GM23338 (cell line): ENCODE measurements at regions not wholly inside any gene's neighbourhood (a gene's known extent, or its start where the extent isn't known, plus 50 kb on each side); places are given as distances from the start of the nearest gene placed in this dataset.

ENCODE experiments used
- ATAC-seq: fragments of 200-7000 bp; cut with Tn5 transposase; 3 replicates; pipeline ENCODE4 v1.9.1; 2020
- DNase-seq: peaks from one replicate; pipeline ENCODE4 v3.0.0-alpha.2; 2015; ENCODE audit warnings: low spot score
- H2AFZ ChIP-seq: fragments of 200-600 bp; sonication (generic); 2 replicates; pipeline ENCODE4 v1.8.0; 2016; ENCODE audit warnings: antibody characterized with exemption, mild to moderate bottlenecking, moderate library complexity
- H3F3A ChIP-seq: fragments of 200-600 bp; sonication (generic); replicated peaks from 2 replicates; pipeline ENCODE4 v1.8.0; 2017; ENCODE audit warnings: antibody characterized with exemption, mixed run types, low read depth
- H3K27ac ChIP-seq: fragments of 200-600 bp; sonication (generic); 2 replicates; pipeline ENCODE4 v1.6.1; 2016; ENCODE audit warnings: low read depth
- H3K27me3 ChIP-seq: fragments of 200-600 bp; sonication (generic); 2 replicates; pipeline ENCODE4 v1.8.0; 2016; ENCODE audit warnings: mild to moderate bottlenecking, mixed run types, moderate library complexity; ENCODE audit not compliant: insufficient read depth
- H3K36me3 ChIP-seq: fragments of 200-600 bp; sonication (generic); 2 replicates; pipeline ENCODE4 v1.8.0; 2016; ENCODE audit warnings: mild to moderate bottlenecking; ENCODE audit not compliant: insufficient read depth
- H3K4me1 ChIP-seq: fragments of 200-600 bp; sonication (generic); 2 replicates; pipeline ENCODE4 v1.8.0; 2016; ENCODE audit warnings: mild to moderate bottlenecking, moderate library complexity; ENCODE audit not compliant: insufficient read depth
- H3K4me2 ChIP-seq: fragments of 200-600 bp; sonication (generic); 2 replicates; pipeline ENCODE4 v1.7.1; 2017; ENCODE audit warnings: mixed run types
- H3K4me3 ChIP-seq: fragments of 200-600 bp; sonication (generic); 2 replicates; pipeline ENCODE4 v1.6.1; 2016; ENCODE audit warnings: mixed run types
- H3K79me2 ChIP-seq: fragments of 200-600 bp; sonication (generic); replicated peaks from 2 replicates; pipeline ENCODE4 v1.8.0; 2017; ENCODE audit warnings: mild to moderate bottlenecking; ENCODE audit not compliant: insufficient read depth
- H3K9me2 ChIP-seq: fragments of 200-600 bp; sonication (generic); 2 replicates; pipeline ENCODE4 v1.8.0; 2017; ENCODE audit not compliant: insufficient read depth
- H4K20me1 ChIP-seq: fragments of 200-600 bp; sonication (generic); replicated peaks from 2 replicates; pipeline ENCODE4 v1.8.0; 2017; ENCODE audit warnings: mild to moderate bottlenecking; ENCODE audit not compliant: insufficient read depth
- H3K27ac Mint-ChIP-seq: 2 replicates; pipeline ENCODE4 v1.8.0; 2020; ENCODE audit warnings: inconsistent platforms, mild to moderate bottlenecking, moderate library complexity, mixed read lengths
- H3K27me3 Mint-ChIP-seq: 3 replicates; pipeline ENCODE4 v1.8.0; 2022; ENCODE audit warnings: low read depth, mild to moderate bottlenecking, moderate library complexity, mixed read lengths, inconsistent platforms; ENCODE audit not compliant: insufficient read depth, poor library complexity
- H3K36me3 Mint-ChIP-seq: 3 replicates; pipeline ENCODE4 v1.8.0; 2021; ENCODE audit warnings: low read depth, mild to moderate bottlenecking, inconsistent platforms, moderate library complexity, mixed read lengths
- H3K4me1 Mint-ChIP-seq: 3 replicates; pipeline ENCODE4 v1.8.0; 2020; ENCODE audit warnings: mild to moderate bottlenecking, inconsistent platforms, mixed read lengths
- H3K4me3 Mint-ChIP-seq: 3 replicates; pipeline ENCODE4 v1.8.0; 2021; ENCODE audit warnings: moderate library complexity, mild to moderate bottlenecking, inconsistent platforms, mixed read lengths
- H3K9me3 Mint-ChIP-seq: 3 replicates; pipeline ENCODE4 v1.8.0; 2020; ENCODE audit warnings: moderate library complexity, mild to moderate bottlenecking, inconsistent platforms, mixed read lengths
- CREB1 ChIP-seq: fragments of 250-450 bp; sonication (Bioruptor Pico); IDR thresholded peaks from 2 replicates; pipeline ENCODE4 v1.5.0; 2020; ENCODE audit warnings: low read depth, mild to moderate bottlenecking, moderate library complexity
- JUNB ChIP-seq: IDR thresholded peaks from one replicate; pipeline ENCODE4 v1.6.1; 2016; ENCODE audit warnings: antibody characterized with exemption; ENCODE audit not compliant: unreplicated experiment
- POLR2AphosphoS5 ChIP-seq: IDR thresholded peaks from 2 replicates; pipeline ENCODE4 v1.6.1; 2016; ENCODE audit warnings: antibody characterized with exemption, low read depth
- STAT1 ChIP-seq: IDR thresholded peaks from one replicate; pipeline ENCODE4 v1.6.1; 2016; ENCODE audit warnings: antibody characterized with exemption; ENCODE audit not compliant: unreplicated experiment
- TF ChIP-seq, protein P1 (sequence below): IDR thresholded peaks from one replicate; pipeline ENCODE4 v1.6.1; 2018; ENCODE audit warnings: antibody characterized with exemption; ENCODE audit not compliant: unreplicated experiment
- TF ChIP-seq, protein P2 (sequence below): IDR thresholded peaks from 2 replicates; pipeline ENCODE4 v1.6.1; 2016; ENCODE audit warnings: antibody characterized with exemption
- TF ChIP-seq, protein P3 (sequence below): fragments of 250-450 bp; sonication (Bioruptor Pico); IDR thresholded peaks from 2 replicates; pipeline ENCODE4 v1.5.0; 2020; ENCODE audit warnings: mild to moderate bottlenecking, moderate library complexity
- TF ChIP-seq, protein P4 (sequence below), 2 experiments: fragments of 200-600 bp in 1 of 2; sonication (generic) in 1 of 2; conservative IDR thresholded peaks; 2 replicates each; pipeline versions ENCODE4 v1.5.1 to v1.6.1; 2016 to 2017; ENCODE audit warnings: antibody characterized with exemption in 2 of 2, low read depth in 2 of 2, mild to moderate bottlenecking in 2 of 2, moderate library complexity in 1 of 2

DNA sequence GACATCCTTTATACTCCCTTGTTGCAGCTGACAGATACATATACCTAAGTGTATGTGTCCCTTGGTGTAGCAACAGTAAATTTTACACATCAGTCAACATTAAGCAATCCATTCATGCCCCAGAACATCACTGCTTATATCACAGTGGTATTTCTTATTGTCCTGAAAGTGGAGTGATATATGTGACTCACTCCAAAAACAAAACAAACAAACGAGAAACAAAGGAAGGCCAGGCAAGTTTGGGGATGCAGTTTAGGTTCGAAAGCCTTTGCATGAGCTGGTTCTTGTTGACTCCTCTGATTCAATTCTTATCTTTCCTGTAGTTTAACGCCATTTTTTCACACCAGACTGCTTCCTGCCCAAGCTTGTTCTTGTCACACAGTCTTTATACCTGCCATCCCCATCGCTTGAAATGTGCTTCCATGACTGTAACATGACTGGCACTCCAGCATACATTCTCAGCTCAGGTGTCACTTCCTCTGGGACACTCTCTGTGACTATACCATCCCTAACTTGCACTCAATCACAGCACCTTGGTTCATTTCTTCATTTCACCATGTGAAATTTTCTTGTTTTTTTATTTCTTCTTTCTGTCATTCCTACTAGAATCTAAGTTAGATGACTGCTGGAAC lies 125.0 kb upstream of the TSHZ2 start (continued):
- TF ChIP-seq, protein P1, sequence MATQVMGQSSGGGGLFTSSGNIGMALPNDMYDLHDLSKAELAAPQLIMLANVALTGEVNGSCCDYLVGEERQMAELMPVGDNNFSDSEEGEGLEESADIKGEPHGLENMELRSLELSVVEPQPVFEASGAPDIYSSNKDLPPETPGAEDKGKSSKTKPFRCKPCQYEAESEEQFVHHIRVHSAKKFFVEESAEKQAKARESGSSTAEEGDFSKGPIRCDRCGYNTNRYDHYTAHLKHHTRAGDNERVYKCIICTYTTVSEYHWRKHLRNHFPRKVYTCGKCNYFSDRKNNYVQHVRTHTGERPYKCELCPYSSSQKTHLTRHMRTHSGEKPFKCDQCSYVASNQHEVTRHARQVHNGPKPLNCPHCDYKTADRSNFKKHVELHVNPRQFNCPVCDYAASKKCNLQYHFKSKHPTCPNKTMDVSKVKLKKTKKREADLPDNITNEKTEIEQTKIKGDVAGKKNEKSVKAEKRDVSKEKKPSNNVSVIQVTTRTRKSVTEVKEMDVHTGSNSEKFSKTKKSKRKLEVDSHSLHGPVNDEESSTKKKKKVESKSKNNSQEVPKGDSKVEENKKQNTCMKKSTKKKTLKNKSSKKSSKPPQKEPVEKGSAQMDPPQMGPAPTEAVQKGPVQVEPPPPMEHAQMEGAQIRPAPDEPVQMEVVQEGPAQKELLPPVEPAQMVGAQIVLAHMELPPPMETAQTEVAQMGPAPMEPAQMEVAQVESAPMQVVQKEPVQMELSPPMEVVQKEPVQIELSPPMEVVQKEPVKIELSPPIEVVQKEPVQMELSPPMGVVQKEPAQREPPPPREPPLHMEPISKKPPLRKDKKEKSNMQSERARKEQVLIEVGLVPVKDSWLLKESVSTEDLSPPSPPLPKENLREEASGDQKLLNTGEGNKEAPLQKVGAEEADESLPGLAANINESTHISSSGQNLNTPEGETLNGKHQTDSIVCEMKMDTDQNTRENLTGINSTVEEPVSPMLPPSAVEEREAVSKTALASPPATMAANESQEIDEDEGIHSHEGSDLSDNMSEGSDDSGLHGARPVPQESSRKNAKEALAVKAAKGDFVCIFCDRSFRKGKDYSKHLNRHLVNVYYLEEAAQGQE, result no peak
- no peak for TF ChIP-seq CREB1

DNA sequence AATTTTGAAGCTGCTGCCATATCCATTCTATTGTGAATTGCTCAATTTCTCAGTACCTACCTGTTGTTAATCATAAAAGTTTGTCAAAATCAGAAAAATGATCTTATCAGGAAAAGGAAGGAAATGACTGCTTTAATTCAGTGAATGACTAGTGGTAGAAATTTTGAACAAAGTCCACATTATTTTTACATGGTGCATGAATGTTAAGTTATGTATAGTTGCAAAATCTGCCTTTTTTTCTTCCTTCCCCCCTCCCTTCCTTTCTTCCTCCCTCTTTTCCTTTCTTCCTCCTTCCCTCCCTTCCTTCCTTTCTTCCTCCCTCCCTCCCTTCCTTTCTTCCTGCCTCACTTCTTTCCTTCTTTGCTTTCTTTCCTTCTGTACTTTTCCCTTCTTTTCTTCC lies 127.1 kb upstream of the TSHZ2 start:
- DNase-seq (no peak), ATAC-seq (no peak)
- Mint-ChIP-seq H3K27ac (no peak overlapping the region), H3K36me3 (no peaks in the 10 kb centered on the region), H3K4me1 (peaks cover 12% of the 10 kb centered on the region), H3K27me3 (peaks cover 3% of the 10 kb centered on the region), H3K9me3 (no peaks in the 10 kb centered on the region; the same call in 2 of the 3 replicates), H3K4me3 (no peak overlapping the region)
- Histone ChIP-seq H3K4me3 (no peak overlapping the region), H3K4me2 (no peak overlapping the region), H3K36me3 (no peaks in the 10 kb centered on the region), H3K27ac (no peak overlapping the region), H2AFZ (no peak overlapping the region), H3K27me3 (no peaks in the 10 kb centered on the region), H3F3A (no peaks in the 10 kb centered on the region), H3K4me1 (0 out of 2 replicates have a peak, but pooled peaks cover 4% of the 10 kb centered on the region), H3K79me2 (no peaks in the 10 kb centered on the region), H3K9me2 (no peaks in the 10 kb centered on the region; the same call in none of the 2 replicates), H4K20me1 (no peaks in the 10 kb centered on the region)
- TF ChIP-seq, protein P2, sequence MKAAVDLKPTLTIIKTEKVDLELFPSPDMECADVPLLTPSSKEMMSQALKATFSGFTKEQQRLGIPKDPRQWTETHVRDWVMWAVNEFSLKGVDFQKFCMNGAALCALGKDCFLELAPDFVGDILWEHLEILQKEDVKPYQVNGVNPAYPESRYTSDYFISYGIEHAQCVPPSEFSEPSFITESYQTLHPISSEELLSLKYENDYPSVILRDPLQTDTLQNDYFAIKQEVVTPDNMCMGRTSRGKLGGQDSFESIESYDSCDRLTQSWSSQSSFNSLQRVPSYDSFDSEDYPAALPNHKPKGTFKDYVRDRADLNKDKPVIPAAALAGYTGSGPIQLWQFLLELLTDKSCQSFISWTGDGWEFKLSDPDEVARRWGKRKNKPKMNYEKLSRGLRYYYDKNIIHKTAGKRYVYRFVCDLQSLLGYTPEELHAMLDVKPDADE, result no peak
- TF ChIP-seq, protein P3, sequence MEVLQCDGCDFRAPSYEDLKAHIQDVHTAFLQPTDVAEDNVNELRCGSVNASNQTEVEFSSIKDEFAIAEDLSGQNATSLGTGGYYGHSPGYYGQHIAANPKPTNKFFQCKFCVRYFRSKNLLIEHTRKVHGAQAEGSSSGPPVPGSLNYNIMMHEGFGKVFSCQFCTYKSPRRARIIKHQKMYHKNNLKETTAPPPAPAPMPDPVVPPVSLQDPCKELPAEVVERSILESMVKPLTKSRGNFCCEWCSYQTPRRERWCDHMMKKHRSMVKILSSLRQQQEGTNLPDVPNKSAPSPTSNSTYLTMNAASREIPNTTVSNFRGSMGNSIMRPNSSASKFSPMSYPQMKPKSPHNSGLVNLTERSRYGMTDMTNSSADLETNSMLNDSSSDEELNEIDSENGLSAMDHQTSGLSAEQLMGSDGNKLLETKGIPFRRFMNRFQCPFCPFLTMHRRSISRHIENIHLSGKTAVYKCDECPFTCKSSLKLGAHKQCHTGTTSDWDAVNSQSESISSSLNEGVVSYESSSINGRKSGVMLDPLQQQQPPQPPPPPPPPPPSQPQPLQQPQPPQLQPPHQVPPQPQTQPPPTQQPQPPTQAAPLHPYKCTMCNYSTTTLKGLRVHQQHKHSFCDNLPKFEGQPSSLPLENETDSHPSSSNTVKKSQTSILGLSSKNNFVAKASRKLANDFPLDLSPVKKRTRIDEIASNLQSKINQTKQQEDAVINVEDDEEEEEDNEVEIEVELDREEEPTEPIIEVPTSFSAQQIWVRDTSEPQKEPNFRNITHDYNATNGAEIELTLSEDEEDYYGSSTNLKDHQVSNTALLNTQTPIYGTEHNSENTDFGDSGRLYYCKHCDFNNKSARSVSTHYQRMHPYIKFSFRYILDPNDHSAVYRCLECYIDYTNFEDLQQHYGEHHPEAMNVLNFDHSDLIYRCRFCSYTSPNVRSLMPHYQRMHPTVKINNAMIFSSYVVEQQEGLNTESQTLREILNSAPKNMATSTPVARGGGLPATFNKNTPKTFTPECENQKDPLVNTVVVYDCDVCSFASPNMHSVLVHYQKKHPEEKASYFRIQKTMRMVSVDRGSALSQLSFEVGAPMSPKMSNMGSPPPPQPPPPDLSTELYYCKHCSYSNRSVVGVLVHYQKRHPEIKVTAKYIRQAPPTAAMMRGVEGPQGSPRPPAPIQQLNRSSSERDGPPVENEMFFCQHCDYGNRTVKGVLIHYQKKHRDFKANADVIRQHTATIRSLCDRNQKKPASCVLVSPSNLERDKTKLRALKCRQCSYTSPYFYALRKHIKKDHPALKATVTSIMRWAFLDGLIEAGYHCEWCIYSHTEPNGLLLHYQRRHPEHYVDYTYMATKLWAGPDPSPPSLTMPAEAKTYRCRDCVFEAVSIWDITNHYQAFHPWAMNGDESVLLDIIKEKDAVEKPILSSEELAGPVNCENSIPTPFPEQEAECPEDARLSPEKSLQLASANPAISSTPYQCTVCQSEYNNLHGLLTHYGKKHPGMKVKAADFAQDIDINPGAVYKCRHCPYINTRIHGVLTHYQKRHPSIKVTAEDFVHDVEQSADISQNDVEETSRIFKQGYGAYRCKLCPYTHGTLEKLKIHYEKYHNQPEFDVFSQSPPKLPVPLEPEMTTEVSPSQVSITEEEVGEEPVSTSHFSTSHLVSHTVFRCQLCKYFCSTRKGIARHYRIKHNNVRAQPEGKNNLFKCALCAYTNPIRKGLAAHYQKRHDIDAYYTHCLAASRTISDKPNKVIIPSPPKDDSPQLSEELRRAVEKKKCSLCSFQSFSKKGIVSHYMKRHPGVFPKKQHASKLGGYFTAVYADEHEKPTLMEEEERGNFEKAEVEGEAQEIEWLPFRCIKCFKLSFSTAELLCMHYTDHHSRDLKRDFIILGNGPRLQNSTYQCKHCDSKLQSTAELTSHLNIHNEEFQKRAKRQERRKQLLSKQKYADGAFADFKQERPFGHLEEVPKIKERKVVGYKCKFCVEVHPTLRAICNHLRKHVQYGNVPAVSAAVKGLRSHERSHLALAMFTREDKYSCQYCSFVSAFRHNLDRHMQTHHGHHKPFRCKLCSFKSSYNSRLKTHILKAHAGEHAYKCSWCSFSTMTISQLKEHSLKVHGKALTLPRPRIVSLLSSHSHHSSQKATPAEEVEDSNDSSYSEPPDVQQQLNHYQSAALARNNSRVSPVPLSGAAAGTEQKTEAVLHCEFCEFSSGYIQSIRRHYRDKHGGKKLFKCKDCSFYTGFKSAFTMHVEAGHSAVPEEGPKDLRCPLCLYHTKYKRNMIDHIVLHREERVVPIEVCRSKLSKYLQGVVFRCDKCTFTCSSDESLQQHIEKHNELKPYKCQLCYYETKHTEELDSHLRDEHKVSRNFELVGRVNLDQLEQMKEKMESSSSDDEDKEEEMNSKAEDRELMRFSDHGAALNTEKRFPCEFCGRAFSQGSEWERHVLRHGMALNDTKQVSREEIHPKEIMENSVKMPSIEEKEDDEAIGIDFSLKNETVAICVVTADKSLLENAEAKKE (CRISPR knock-in tag), result no peak
- TF ChIP-seq JUNB (no peak), STAT1 (no peak), POLR2AphosphoS5 (no peak)
- TF ChIP-seq, protein P1, result no peak
- TF ChIP-seq, protein P4, sequence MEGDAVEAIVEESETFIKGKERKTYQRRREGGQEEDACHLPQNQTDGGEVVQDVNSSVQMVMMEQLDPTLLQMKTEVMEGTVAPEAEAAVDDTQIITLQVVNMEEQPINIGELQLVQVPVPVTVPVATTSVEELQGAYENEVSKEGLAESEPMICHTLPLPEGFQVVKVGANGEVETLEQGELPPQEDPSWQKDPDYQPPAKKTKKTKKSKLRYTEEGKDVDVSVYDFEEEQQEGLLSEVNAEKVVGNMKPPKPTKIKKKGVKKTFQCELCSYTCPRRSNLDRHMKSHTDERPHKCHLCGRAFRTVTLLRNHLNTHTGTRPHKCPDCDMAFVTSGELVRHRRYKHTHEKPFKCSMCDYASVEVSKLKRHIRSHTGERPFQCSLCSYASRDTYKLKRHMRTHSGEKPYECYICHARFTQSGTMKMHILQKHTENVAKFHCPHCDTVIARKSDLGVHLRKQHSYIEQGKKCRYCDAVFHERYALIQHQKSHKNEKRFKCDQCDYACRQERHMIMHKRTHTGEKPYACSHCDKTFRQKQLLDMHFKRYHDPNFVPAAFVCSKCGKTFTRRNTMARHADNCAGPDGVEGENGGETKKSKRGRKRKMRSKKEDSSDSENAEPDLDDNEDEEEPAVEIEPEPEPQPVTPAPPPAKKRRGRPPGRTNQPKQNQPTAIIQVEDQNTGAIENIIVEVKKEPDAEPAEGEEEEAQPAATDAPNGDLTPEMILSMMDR (conservative IDR thresholded peaks at IDR 0.05; ENCODE audit: low read depth in 2 of 2), result no peak
